Medulla oblongata (tissue), 1 donor: ENCODE measurements at regions not wholly inside any gene's neighbourhood (a gene's known extent, or its start where the extent isn't known, plus 50 kb on each side); places are given as distances from the start of the nearest gene placed in this dataset.

Experiments
- DNase-seq: peaks from one replicate; pipeline ENCODE4 v3.0.0-alpha.2; 2015; ENCODE audit errors: extremely low spot score

GRCh38 chr14:38111046-38111445, 96.7 kb upstream of the SSTR1 start:
- DNase-seq = no peak

GRCh38 chr14:38113546-38113945, 94.2 kb upstream of the SSTR1 start:
- DNase-seq = no peak

GRCh38 chr14:38116895-38117294, 90.8 kb upstream of the SSTR1 start:
- no peak for DNase-seq

GRCh38 chr14:38120109-38120508, 87.6 kb upstream of the SSTR1 start:
- DNase-seq = no peak

- DNase-seq = no peak
These were observed 86.2 kb upstream of the SSTR1 start for GRCh38 chr14:38121320-38122020.

GRCh38 chr14:38122241-38122640, 85.5 kb upstream of the SSTR1 start:
- no peak for DNase-seq

- no peak for DNase-seq
These were observed 83.2 kb upstream of the SSTR1 start for GRCh38 chr14:38124506-38124905.

- DNase-seq = no peak
These were observed 82.1 kb upstream of the SSTR1 start for GRCh38 chr14:38125481-38126037.

- no peak for DNase-seq
These were observed 80.3 kb upstream of the SSTR1 start for GRCh38 chr14:38127356-38127755.

- DNase-seq = no peak
These were observed 79.9 kb upstream of the SSTR1 start for GRCh38 chr14:38127784-38128183.

GRCh38 chr14:38128640-38129039, 79.1 kb upstream of the SSTR1 start:
- no peak for DNase-seq

GRCh38 chr14:38129192-38129591, 78.5 kb upstream of the SSTR1 start:
- no peak for DNase-seq

- no peak for DNase-seq
These were observed 78.0 kb upstream of the SSTR1 start for GRCh38 chr14:38129705-38130104.

GRCh38 chr14:38134416-38135030, 73.2 kb upstream of the SSTR1 start:
- no peak for DNase-seq

- DNase-seq = no peak
These were observed 72.4 kb upstream of the SSTR1 start for GRCh38 chr14:38135106-38135867.

GRCh38 chr14:38137005-38137404, 70.7 kb upstream of the SSTR1 start:
- no peak for DNase-seq

- no peak for DNase-seq
These were observed 69.1 kb upstream of the SSTR1 start for GRCh38 chr14:38138473-38139138.

- no peak for DNase-seq
These were observed 67.8 kb upstream of the SSTR1 start for GRCh38 chr14:38139926-38140325.

GRCh38 chr14:38143170-38143569, 64.5 kb upstream of the SSTR1 start:
- DNase-seq = no peak

- no peak for DNase-seq
These were observed 63.8 kb upstream of the SSTR1 start for GRCh38 chr14:38143659-38144505.

GRCh38 chr14:38145142-38145541, 62.6 kb upstream of the SSTR1 start:
- DNase-seq = no peak
